ENCODE measurements at regions not wholly inside any gene's neighbourhood (a gene's known extent, or its start where the extent isn't known, plus 50 kb on each side); places are given as distances from the start of the nearest gene placed in this dataset.

GRCh38 chr20:58006346-58007316 is 221.8 kb downstream of the ANKRD60 start:
- TF ChIP-seq, protein P1, sequence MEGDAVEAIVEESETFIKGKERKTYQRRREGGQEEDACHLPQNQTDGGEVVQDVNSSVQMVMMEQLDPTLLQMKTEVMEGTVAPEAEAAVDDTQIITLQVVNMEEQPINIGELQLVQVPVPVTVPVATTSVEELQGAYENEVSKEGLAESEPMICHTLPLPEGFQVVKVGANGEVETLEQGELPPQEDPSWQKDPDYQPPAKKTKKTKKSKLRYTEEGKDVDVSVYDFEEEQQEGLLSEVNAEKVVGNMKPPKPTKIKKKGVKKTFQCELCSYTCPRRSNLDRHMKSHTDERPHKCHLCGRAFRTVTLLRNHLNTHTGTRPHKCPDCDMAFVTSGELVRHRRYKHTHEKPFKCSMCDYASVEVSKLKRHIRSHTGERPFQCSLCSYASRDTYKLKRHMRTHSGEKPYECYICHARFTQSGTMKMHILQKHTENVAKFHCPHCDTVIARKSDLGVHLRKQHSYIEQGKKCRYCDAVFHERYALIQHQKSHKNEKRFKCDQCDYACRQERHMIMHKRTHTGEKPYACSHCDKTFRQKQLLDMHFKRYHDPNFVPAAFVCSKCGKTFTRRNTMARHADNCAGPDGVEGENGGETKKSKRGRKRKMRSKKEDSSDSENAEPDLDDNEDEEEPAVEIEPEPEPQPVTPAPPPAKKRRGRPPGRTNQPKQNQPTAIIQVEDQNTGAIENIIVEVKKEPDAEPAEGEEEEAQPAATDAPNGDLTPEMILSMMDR (IDR thresholded peaks at IDR 0.05; ENCODE audit: low read depth, low read length, missing control alignments): no peak
- no peak overlapping the region for H3K4me3 ChIP-seq (ENCODE audit: low read depth, low read length)
- in situ Hi-C loops (cut with HindIII; ENCODE audit: low sequenced_read_pairs): no loop called here
- no peak for DNase-seq (ENCODE audit: low read depth)

GRCh38 chr20:58005581-58006345 is 222.7 kb downstream of the ANKRD60 start:
- no peak overlapping the region for H3K4me3 ChIP-seq (ENCODE audit: low read depth, low read length)
- in situ Hi-C loops (cut with HindIII; ENCODE audit: low sequenced_read_pairs): no loop called here
- TF ChIP-seq, protein P1 (IDR thresholded peaks at IDR 0.05; ENCODE audit: low read depth, low read length, missing control alignments): no peak

DNA sequence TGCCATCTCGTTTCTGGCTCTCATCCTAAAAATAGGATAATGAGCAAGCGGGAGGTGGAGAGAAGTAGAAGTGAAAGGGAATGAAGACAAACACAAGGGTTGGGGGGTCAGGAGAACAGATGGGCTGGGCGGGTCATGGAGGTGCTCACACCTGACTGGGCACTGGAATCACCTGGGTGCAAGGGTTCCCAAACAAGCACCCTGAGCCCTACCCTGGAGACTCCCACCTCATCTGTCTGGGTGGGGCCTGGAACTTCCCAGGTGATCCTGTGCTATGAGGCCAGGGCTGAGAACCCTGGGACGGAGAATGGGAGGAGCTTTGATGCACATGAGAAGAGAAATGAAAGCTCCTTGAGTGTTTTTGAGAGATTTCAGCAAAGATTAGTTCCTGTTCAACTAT is 223.6 kb downstream of the ANKRD60 start:
- no peak overlapping the region for H3K4me3 ChIP-seq (ENCODE audit: low read depth, low read length)
- DNase-seq (ENCODE audit: low read depth): no peak
- TF ChIP-seq, protein P1 (IDR thresholded peaks at IDR 0.05; ENCODE audit: low read depth, low read length, missing control alignments): no peak
- in situ Hi-C loops (cut with HindIII; ENCODE audit: low sequenced_read_pairs): no loop called here

More at GRCh38 chr20:58005581-58006345, 222.7 kb downstream of the ANKRD60 start:
- DNase-seq (ENCODE audit: low read depth): no peak

- no peak overlapping the region for H3K4me3 ChIP-seq (ENCODE audit: low read depth, low read length)
- in situ Hi-C loops (cut with HindIII; ENCODE audit: low sequenced_read_pairs): no loop called here
- TF ChIP-seq, protein P1 (IDR thresholded peaks at IDR 0.05; ENCODE audit: low read depth, low read length, missing control alignments): no peak
- DNase-seq (ENCODE audit: low read depth): no peak
These were observed 224.3 kb downstream of the ANKRD60 start for GRCh38 chr20:58004146-58004545.

DNA sequence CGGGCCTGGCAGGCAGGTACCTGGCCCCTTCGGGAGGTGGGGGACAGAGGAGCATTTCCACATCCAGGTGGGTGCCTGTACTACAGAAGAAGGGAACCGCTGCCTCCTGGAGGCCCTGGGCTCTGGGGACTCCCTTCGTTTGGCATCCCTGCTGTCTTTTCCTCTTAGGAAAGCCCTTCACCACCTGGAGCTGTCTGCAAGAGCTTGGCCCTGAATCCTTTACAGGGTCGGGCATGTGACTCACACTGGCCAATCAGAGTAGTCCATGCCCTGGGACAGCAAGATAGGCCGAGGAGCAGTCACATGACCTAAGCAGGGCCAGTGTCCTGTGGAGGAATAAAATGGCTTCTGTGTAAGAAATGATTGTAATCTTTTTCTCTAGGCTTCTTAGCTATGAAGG is 224.9 kb downstream of the ANKRD60 start:
- in situ Hi-C loops (cut with HindIII; ENCODE audit: low sequenced_read_pairs): no loop called here
- H3K4me3 ChIP-seq (ENCODE audit: low read depth, low read length): no peak overlapping the region
- no peak for DNase-seq (ENCODE audit: low read depth)
- TF ChIP-seq, protein P1 (IDR thresholded peaks at IDR 0.05; ENCODE audit: low read depth, low read length, missing control alignments): no peak

- H3K4me3 ChIP-seq (ENCODE audit: low read depth, low read length): no peak overlapping the region
- TF ChIP-seq, protein P1 (IDR thresholded peaks at IDR 0.05; ENCODE audit: low read depth, low read length, missing control alignments): no peak
- no peak for DNase-seq (ENCODE audit: low read depth)
- in situ Hi-C loops (cut with HindIII; ENCODE audit: low sequenced_read_pairs): no loop called here
These were observed 225.6 kb downstream of the ANKRD60 start for GRCh38 chr20:58002901-58003300.

Data from astrocyte of the cerebellum (primary cell).